ENCODE measurements at regions not wholly inside any gene's neighbourhood (a gene's known extent, or its start where the extent isn't known, plus 50 kb on each side); places are given as distances from the start of the nearest gene placed in this dataset.

DNA sequence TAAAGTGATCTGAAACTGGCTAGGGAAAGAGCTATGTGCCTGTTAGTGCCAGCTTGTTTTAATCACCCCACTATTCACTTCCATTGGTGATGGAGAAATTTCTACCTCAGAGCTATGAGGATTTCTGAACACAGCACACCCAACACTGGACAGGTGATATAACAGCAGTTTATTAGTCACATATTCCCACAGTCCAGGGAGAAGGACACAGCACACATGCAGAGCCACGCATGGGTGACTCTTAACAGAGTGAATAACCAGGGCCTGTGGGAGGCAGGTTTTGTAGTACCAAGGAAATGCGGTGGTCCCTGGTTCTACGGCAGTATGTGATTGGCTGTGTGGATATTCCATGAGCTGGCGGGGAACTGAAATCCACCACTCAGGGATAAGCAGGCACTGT is 455.1 kb downstream of the BTG1 start:
- Histone ChIP-seq H3K27ac (ENCODE audit: low read length) (no peak overlapping the region), H4K20me1 (ENCODE audit: insufficient read depth, low read length) (no peaks in the 10 kb centered on the region), H3K27me3 (replicated peaks; ENCODE audit: insufficient read depth, low read length) (no peaks in the 10 kb centered on the region), H3K36me3 (replicated peaks; ENCODE audit: insufficient read depth, low read length) (no peaks in the 10 kb centered on the region), H2AFZ (ENCODE audit: low read length) (no peak overlapping the region), H3K79me2 (ENCODE audit: low read length) (no peaks in the 10 kb centered on the region), H3F3A (ENCODE audit: insufficient read depth, low read length) (no peaks in the 10 kb centered on the region), H3K9me3 (replicated peaks; ENCODE audit: insufficient read depth, low read length) (no peaks in the 10 kb centered on the region), H3K4me1 (ENCODE audit: low read length) (no peaks in the 10 kb centered on the region), H3K4me3 (ENCODE audit: low read length) (no peak overlapping the region), H3K4me2 (ENCODE audit: low read depth, low read length) (no peak overlapping the region), H3K9me2 (replicated peaks; ENCODE audit: insufficient read depth, low read length) (no peaks in the 10 kb centered on the region), H3K9ac (ENCODE audit: low read length) (no peak overlapping the region)
- TF ChIP-seq EZH2phosphoT487 (IDR thresholded peaks at IDR 0.05; ENCODE audit: low read length) (no peak), EZH2 (optimal IDR thresholded peaks at IDR 0.05; ENCODE audit: low read depth, low read length) (no peak)
- TF ChIP-seq, protein P1, sequence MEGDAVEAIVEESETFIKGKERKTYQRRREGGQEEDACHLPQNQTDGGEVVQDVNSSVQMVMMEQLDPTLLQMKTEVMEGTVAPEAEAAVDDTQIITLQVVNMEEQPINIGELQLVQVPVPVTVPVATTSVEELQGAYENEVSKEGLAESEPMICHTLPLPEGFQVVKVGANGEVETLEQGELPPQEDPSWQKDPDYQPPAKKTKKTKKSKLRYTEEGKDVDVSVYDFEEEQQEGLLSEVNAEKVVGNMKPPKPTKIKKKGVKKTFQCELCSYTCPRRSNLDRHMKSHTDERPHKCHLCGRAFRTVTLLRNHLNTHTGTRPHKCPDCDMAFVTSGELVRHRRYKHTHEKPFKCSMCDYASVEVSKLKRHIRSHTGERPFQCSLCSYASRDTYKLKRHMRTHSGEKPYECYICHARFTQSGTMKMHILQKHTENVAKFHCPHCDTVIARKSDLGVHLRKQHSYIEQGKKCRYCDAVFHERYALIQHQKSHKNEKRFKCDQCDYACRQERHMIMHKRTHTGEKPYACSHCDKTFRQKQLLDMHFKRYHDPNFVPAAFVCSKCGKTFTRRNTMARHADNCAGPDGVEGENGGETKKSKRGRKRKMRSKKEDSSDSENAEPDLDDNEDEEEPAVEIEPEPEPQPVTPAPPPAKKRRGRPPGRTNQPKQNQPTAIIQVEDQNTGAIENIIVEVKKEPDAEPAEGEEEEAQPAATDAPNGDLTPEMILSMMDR (IDR thresholded peaks at IDR 0.05; ENCODE audit: low read length): no peak
- DNase-seq: no peak

DNA sequence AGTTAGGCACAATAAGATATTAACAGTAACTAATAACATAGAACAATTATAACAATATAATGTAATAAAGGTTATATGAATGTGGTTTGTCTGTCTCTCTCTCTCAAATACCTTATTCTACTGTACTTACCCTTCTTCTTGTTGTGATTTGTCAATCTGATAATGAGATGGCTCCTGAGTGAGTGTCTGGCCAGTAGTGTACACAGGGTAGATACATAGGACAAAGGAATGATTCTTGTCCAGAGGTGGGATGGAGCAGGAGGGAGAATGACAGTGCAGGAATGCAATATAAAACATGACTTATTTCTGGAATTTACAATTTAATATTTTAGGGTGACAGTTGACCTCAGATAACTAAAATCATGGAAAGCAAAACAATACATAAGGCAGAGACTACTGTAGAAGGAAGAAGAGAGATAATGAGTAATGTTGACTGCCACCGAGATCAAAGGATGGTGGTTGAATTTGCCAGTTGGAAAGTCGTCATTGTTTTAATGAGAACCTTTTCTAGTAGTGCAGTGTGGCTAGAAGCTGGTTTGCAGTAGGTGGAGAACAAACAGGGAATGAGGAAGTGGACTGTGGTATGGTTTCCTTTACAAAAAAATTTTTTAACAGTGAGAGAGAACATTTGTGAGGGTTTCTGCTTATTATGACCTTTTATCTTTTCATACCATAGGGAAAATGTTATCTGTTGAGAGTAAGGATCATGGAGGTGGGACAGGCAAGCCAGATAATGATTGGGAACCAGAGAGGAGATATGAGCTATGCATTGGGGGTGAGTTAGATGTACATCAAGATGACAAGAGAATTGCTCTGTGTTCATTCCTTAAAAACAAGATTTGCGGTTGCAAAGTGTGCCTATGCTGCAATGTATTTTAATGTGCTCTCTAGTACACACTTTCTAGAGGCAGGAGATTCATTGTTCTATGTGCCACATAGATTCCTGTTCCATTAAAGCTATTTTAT is 458.3 kb downstream of the BTG1 start:
- no peak overlapping the region for H3K4me3 ChIP-seq (ENCODE audit: low read length)
- H4K20me1 ChIP-seq (ENCODE audit: insufficient read depth, low read length): no peaks in the 10 kb centered on the region
- H2AFZ ChIP-seq (ENCODE audit: low read length): 0 out of 2 replicates have a peak overlapping the region, but pooled peaks have one; percentile 29
- no peaks in the 10 kb centered on the region for H3K27me3 ChIP-seq (replicated peaks; ENCODE audit: insufficient read depth, low read length)
- H3K36me3 ChIP-seq (replicated peaks; ENCODE audit: insufficient read depth, low read length): no peaks in the 10 kb centered on the region
- H3K79me2 ChIP-seq (ENCODE audit: low read length): no peaks in the 10 kb centered on the region
- no peak for DNase-seq
- no peak overlapping the region for H3K27ac ChIP-seq (ENCODE audit: low read length)
- no peaks in the 10 kb centered on the region for H3K9me3 ChIP-seq (replicated peaks; ENCODE audit: insufficient read depth, low read length)
- H3K4me1 ChIP-seq (ENCODE audit: low read length): no peaks in the 10 kb centered on the region
- no peak overlapping the region for H3K4me2 ChIP-seq (ENCODE audit: low read depth, low read length)
- H3K9me2 ChIP-seq (replicated peaks; ENCODE audit: insufficient read depth, low read length): no peaks in the 10 kb centered on the region
- no peak overlapping the region for H3K9ac ChIP-seq (ENCODE audit: low read length)
- no peak for TF ChIP-seq EZH2phosphoT487 (IDR thresholded peaks at IDR 0.05; ENCODE audit: low read length)
- TF ChIP-seq, protein P1 (IDR thresholded peaks at IDR 0.05; ENCODE audit: low read length): no peak
- no peak for TF ChIP-seq EZH2 (optimal IDR thresholded peaks at IDR 0.05; ENCODE audit: low read depth, low read length)
- H3F3A ChIP-seq (ENCODE audit: insufficient read depth, low read length): no peaks in the 10 kb centered on the region

DNA sequence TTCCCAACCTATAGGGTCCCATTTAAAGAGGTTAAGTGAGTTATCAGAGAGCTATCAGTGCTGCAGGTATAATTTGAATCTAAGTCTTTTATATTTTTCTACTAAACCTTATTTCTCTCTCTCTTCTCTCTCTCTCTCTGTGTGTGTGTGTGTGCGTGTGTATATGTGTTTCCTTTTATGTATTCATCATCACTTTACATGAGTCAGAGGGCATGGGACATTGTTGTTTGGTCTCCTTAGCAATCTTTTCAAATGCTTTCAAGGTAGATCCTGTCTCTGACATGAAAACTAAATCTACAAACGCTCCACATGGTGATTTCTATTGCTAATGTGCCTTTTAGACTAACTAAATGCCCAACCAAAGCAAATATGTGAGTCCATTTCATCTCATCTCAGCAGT is 459.7 kb downstream of the BTG1 start:
- Histone ChIP-seq H3K9me3 (replicated peaks; ENCODE audit: insufficient read depth, low read length) (no peaks in the 10 kb centered on the region), H3K4me1 (ENCODE audit: low read length) (no peaks in the 10 kb centered on the region), H3F3A (ENCODE audit: insufficient read depth, low read length) (no peaks in the 10 kb centered on the region), H3K36me3 (replicated peaks; ENCODE audit: insufficient read depth, low read length) (no peaks in the 10 kb centered on the region), H2AFZ (ENCODE audit: low read length) (no peak overlapping the region), H3K4me2 (ENCODE audit: low read depth, low read length) (no peak overlapping the region), H3K9ac (ENCODE audit: low read length) (no peak overlapping the region), H3K79me2 (ENCODE audit: low read length) (no peaks in the 10 kb centered on the region), H3K9me2 (replicated peaks; ENCODE audit: insufficient read depth, low read length) (no peaks in the 10 kb centered on the region), H3K27me3 (replicated peaks; ENCODE audit: insufficient read depth, low read length) (no peaks in the 10 kb centered on the region), H3K27ac (ENCODE audit: low read length) (no peak overlapping the region), H3K4me3 (ENCODE audit: low read length) (no peak overlapping the region), H4K20me1 (ENCODE audit: insufficient read depth, low read length) (no peaks in the 10 kb centered on the region)
- no peak for DNase-seq
- TF ChIP-seq EZH2 (optimal IDR thresholded peaks at IDR 0.05; ENCODE audit: low read depth, low read length) (no peak), EZH2phosphoT487 (IDR thresholded peaks at IDR 0.05; ENCODE audit: low read length) (no peak)
- TF ChIP-seq, protein P1 (IDR thresholded peaks at IDR 0.05; ENCODE audit: low read length): no peak
